PC-9 (cell line): ENCODE measurements at regions not wholly inside any gene's neighbourhood (a gene's known extent, or its start where the extent isn't known, plus 50 kb on each side); places are given as distances from the start of the nearest gene placed in this dataset.

Experiments
- BruUV-seq: library from RNA; stranded (reverse); fragments of 400-500 nt; replicated peaks from 2 replicates; lab custom pipeline; 2021; lab: Mats Ljungman, UMichigan
- CTCF ChIA-PET: fragments of 300-600 bp; sonication (Branson Sonifier 250); formaldehyde crosslinking; loops from one replicate; lab custom pipeline; 2022; ENCODE audit warnings: antibody characterized with exemption; lab: Charles Lee
- POLR2A ChIA-PET: fragments of 300-600 bp; sonication (Branson Sonifier 250); formaldehyde crosslinking; loops from one replicate; lab custom pipeline; 2022; ENCODE audit warnings: antibody characterized with exemption; ENCODE audit not compliant: unreplicated experiment; lab: Charles Lee
- DNase-seq, 2 experiments: peaks; one replicate each; pipeline versions ENCODE4 v3.0.0 to v3.0.0-alpha.2; 2015 to 2022; ENCODE audit warnings: mixed read lengths in 1 of 2
- H2AFZ ChIP-seq: fragments of 200-600 bp; sonication (generic); 2 replicates; pipeline ENCODE4 v1.8.1; 2017; ENCODE audit warnings: antibody characterized with exemption
- H3F3A ChIP-seq: fragments of 200-600 bp; sonication (generic); 2 replicates; pipeline ENCODE4 v1.8.1; 2017; ENCODE audit warnings: antibody characterized with exemption, mild to moderate bottlenecking, low read depth; ENCODE audit not compliant: insufficient read depth
- H3K27ac ChIP-seq: fragments of 200-600 bp; sonication (generic); 2 replicates; pipeline ENCODE4 v1.6.1; 2016; ENCODE audit warnings: mixed run types
- H3K27me3 ChIP-seq: fragments of 200-600 bp; sonication (generic); 2 replicates; pipeline ENCODE4 v1.6.1; 2016; ENCODE audit warnings: low read depth, mixed run types; ENCODE audit not compliant: insufficient read depth
- H3K36me3 ChIP-seq: fragments of 200-600 bp; sonication (generic); 2 replicates; pipeline ENCODE4 v1.6.1; 2016; ENCODE audit warnings: low read depth, mixed run types
- H3K4me1 ChIP-seq: fragments of 200-600 bp; sonication (generic); replicated peaks from 2 replicates; pipeline ENCODE4 v1.6.1; 2016; ENCODE audit warnings: mixed run types; ENCODE audit not compliant: insufficient read depth
- H3K4me2 ChIP-seq: fragments of 200-600 bp; sonication (generic); 2 replicates; pipeline ENCODE4 v1.6.1; 2017; ENCODE audit warnings: mixed run types
- H3K4me3 ChIP-seq: fragments of 200-600 bp; sonication (generic); 2 replicates; pipeline ENCODE4 v1.6.1; 2016; ENCODE audit warnings: mixed run types
- H3K79me2 ChIP-seq: fragments of 200-600 bp; sonication (generic); 2 replicates; pipeline ENCODE4 v1.6.1; 2017; ENCODE audit warnings: low read depth, mixed run types
- H3K9me2 ChIP-seq: fragments of 200-600 bp; sonication (generic); 2 replicates; pipeline ENCODE4 v1.8.1; 2017; ENCODE audit warnings: mild to moderate bottlenecking; ENCODE audit not compliant: insufficient read depth
- H3K9me3 ChIP-seq: fragments of 200-600 bp; sonication (generic); 2 replicates; pipeline ENCODE4 v1.8.1; 2016; ENCODE audit warnings: low read depth; ENCODE audit not compliant: insufficient read depth
- H4K20me1 ChIP-seq: fragments of 200-600 bp; sonication (generic); 2 replicates; pipeline ENCODE4 v1.8.1; 2017; ENCODE audit not compliant: insufficient read depth
- EZH2 ChIP-seq: fragments of 200-600 bp; sonication (generic); IDR thresholded peaks from 2 replicates; pipeline ENCODE4 v1.8.0; 2017; ENCODE audit warnings: antibody characterized with exemption, low read depth
- intact Hi-C: fragments of 100-400 bp; cut with micrococcal nuclease; formaldehyde crosslinking; loops from one replicate; pipeline ENCODE4 v1.10.0; 2022; ENCODE audit not compliant: unreplicated experiment
- TF ChIP-seq, protein P1 (sequence below): fragments of 200-600 bp; sonication (generic); conservative IDR thresholded peaks from 2 replicates; pipeline ENCODE4 v1.6.1; 2017; ENCODE audit warnings: mixed run types, antibody characterized with exemption, mild to moderate bottlenecking, moderate library complexity

DNA sequence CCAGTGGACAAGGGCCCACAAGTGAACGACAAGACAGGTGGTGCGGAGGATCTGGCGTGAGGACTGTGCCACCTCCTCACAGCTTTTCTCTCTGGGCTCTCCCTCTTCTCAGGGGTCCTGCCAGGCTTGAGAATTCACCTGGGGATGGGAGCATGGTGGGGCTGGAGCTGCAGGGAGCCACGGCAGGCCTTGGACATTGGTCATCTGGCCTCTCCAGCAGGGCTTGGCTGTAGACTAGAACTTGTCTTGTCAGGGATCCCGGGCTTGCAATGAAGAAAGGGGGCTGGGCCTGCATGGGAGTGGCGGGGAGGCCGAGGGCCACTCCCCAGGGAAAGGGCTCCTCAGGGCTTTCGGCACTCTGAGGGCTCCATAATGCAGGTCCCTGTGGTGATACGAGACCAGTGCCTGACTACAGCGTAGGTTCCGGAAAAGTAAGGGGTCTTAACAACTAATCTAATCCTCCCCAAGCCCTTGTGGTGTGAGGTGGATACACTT is 126.7 kb downstream of the MACROH2A1 start:
- no peak for DNase-seq
- Histone ChIP-seq H4K20me1 (no peaks in the 10 kb centered on the region), H3K36me3 (no peaks in the 10 kb centered on the region), H2AFZ (no peak overlapping the region), H3K27me3 (no peaks in the 10 kb centered on the region), H3K27ac (no peak overlapping the region), H3K4me1 (no peaks in the 10 kb centered on the region), H3K9me3 (no peaks in the 10 kb centered on the region), H3F3A (no peaks in the 10 kb centered on the region), H3K79me2 (no peaks in the 10 kb centered on the region), H3K9me2 (no peaks in the 10 kb centered on the region), H3K4me2 (no peak overlapping the region), H3K4me3 (no peak overlapping the region)
- BruUV-seq, result no TSS peak
- ChIA-PET POLR2A (no interaction called here), CTCF (no interaction called here)
- intact Hi-C loops, result no loop called here
- TF ChIP-seq, protein P1, sequence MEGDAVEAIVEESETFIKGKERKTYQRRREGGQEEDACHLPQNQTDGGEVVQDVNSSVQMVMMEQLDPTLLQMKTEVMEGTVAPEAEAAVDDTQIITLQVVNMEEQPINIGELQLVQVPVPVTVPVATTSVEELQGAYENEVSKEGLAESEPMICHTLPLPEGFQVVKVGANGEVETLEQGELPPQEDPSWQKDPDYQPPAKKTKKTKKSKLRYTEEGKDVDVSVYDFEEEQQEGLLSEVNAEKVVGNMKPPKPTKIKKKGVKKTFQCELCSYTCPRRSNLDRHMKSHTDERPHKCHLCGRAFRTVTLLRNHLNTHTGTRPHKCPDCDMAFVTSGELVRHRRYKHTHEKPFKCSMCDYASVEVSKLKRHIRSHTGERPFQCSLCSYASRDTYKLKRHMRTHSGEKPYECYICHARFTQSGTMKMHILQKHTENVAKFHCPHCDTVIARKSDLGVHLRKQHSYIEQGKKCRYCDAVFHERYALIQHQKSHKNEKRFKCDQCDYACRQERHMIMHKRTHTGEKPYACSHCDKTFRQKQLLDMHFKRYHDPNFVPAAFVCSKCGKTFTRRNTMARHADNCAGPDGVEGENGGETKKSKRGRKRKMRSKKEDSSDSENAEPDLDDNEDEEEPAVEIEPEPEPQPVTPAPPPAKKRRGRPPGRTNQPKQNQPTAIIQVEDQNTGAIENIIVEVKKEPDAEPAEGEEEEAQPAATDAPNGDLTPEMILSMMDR, result no peak
- no peak for TF ChIP-seq EZH2

- H3K79me2 ChIP-seq, result no peaks in the 10 kb centered on the region
These were observed 127.3 kb downstream of the MACROH2A1 start for GRCh38 chr5:135271533-135272310.

GRCh38 chr5:135269931-135270421 is 129.1 kb downstream of the MACROH2A1 start:
- ChIA-PET POLR2A (no interaction called here), CTCF (interaction anchor here (0.5 kb wide), 1 partner anchor 838 kb away, joined by 4 read pairs; no protein-coding TSS in a partner anchor)
- no peak for DNase-seq
- Histone ChIP-seq H3K79me2 (no peaks in the 10 kb centered on the region), H3K4me2 (no peak overlapping the region), H4K20me1 (no peaks in the 10 kb centered on the region), H3K27me3 (no peaks in the 10 kb centered on the region), H3K4me3 (no peak overlapping the region), H3K4me1 (no peaks in the 10 kb centered on the region), H2AFZ (no peak overlapping the region), H3K36me3 (no peaks in the 10 kb centered on the region), H3K9me3 (no peaks in the 10 kb centered on the region), H3K9me2 (no peaks in the 10 kb centered on the region), H3F3A (no peaks in the 10 kb centered on the region), H3K27ac (no peak overlapping the region)
- no TSS peak for BruUV-seq
- TF ChIP-seq, protein P1, result no peak
- TF ChIP-seq EZH2, result no peak
- intact Hi-C loops, result no loop called here

More at GRCh38 chr5:135271533-135272310, 127.3 kb downstream of the MACROH2A1 start:
- DNase-seq, result no peak
- Histone ChIP-seq H3K36me3 (no peaks in the 10 kb centered on the region), H3K9me3 (no peaks in the 10 kb centered on the region), H4K20me1 (no peaks in the 10 kb centered on the region), H3K4me2 (no peak overlapping the region), H3K4me3 (no peak overlapping the region), H3K9me2 (no peaks in the 10 kb centered on the region), H3K27me3 (no peaks in the 10 kb centered on the region), H3K4me1 (no peaks in the 10 kb centered on the region), H3K27ac (no peak overlapping the region), H2AFZ (no peak overlapping the region), H3F3A (no peaks in the 10 kb centered on the region)
- POLR2A ChIA-PET, result no interaction called here
- intact Hi-C loops, result no loop called here
- CTCF ChIA-PET, result no interaction called here
- TF ChIP-seq, protein P1, result no peak
- TF ChIP-seq EZH2, result no peak
- no TSS peak for BruUV-seq
